GM19240 (cell line): ENCODE measurements at regions not wholly inside any gene's neighbourhood (a gene's known extent, or its start where the extent isn't known, plus 50 kb on each side); places are given as distances from the start of the nearest gene placed in this dataset.

Experiments used
- DNase-seq: peaks from one replicate; pipeline ENCODE4 v3.0.0; 2011; ENCODE audit warnings: low spot score; ENCODE audit not compliant: insufficient read length

DNA sequence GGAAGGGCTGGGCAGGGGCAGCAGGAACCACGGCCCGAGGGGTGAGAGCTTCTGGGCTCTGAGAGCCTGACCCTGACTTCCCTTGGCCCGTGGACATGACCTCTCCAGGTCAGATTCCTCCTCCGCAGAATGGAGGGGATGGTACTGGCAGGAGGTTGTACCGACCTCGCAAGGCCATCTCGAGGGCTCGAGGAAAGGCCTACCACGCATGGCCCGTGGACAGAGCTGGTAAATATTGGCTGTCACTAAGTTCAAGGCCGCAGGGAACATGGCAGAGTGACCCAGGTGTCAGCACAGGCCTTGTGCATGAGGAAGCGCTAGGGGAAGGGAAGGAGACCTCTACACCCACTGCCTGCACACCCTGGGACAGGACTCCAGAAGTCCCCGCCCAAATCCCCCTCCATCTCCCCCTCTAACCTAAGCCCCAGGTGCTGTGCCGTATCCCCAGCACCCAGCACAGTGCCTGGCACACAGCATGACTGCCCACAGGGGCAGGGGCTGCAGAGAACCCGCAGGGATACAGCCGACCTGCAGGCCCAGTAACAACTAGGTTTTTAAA lies 54.9 kb upstream of the PPP2R5C start:
- no peak for DNase-seq

DNA sequence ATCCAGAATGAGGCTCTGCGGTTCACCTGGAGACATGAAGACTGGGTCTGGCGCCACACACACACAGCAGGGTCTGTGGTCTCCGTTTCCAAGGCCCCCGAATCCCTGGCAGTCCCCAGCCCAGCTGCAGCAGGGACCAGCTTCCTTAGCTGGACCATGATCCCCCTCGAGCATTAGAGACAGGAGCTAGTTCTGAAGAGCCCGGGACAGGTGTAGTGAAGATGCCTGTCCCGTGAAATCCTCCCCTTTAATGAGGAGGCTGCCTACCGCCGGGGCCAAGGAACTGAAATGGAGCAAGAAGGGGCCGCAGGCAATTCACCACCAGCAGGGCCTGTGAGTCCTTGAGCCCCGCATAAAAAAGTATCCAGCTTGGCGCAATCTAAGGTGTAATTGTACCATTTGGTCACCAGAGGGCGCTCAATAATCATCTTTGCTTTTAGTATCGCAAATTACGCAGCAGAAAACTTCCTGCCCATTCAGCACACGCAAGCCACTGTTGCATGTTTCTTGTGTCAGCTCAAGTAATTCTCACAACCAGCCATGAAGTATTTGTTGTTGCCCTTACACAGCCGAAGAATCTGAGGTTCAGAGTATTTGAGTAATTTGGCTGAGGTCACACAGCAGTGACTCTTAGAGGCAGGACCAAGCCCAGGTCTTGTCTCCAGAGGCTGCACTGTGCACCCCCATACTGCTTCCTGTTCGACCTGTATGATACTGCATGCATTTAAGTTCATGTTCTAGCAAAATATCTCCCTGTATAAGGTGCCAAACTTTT lies 54.3 kb upstream of the PPP2R5C start:
- DNase-seq = peak; percentile 67

DNA sequence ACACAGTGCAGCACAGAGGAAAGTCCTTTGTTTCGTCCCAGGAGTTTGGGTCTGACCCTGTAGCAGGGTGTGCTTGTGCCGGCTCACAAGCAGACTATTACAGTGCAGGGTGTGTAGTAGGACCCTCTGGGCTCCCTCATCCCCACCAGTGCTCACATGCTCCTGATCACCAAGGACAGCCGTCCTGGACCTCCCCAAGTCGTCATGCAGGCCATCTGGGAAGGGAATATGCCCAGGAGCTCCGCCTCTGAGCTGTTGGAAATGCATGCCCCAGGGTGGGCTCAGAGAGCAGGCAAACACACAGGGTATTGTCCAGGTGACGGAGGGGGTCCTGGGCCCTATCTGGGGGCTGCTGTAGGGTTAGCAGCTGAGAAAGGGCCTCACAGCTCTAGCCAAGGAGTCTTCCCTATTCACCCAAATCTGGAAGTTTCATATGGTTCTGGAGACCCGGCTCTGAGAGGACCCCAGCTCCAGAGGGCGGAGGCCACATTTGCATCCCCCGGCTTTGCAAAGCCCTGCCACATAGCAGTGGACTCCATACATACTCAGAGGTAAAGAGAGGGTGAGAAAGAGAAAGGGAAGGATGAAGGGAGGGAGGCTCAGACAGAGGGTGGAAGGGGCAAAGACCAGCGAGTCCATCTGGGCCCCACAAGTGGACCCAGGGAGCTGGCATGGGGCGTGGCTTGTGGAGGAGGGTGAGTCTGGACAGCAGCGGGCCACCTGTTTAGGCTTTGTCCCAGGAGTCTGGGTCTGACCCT lies 53.5 kb upstream of the PPP2R5C start:
- DNase-seq = no peak

DNA sequence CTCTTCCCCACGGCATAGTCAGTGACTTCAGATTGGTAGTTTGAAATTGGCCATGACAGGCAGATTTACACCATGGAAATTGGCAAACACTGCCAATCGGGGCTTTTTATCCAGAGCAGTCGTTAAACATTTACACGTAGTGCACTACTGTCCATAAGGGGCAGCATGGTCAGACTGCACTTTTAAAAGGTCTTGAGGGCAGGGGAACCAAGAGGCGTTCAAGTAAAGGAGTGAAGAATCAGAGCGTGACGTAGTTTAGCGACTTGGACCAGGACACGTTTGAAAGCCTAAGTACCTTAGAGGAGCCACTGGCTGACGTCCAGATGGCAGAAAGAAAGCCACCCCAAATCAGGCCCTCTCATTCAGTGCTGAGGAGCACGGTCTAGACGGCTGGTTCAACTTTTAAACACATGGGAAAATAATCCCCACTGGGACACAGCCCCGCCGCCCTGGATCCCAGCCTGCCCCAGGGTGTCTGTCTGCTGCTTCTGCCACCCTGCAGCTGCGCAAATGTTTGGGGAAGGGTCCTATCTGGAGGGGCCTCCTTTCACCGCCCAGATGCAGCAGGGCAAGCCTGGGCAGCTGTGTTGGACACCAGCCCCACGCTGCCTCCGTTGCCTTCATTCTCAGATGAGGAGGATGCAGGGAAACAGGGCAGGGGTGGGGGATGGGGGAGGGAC lies 52.5 kb upstream of the PPP2R5C start:
- no peak for DNase-seq

DNA sequence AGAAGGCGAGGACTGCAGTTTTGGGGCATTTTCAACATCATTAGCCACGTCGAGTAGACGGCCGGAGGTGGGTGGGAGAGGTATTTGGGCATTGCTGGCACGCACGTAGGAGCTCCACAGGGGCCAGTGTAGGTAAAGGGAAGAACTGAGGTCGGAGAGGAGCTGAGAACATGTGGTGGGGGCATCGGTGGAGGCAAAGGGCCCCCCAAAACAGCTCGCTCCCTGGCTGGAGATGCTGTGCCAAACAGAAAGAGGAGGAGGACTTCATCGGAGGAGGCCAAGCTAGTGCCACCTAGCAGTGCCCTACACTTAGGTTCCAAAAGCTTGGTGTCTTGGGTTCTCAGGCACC lies 52.0 kb upstream of the PPP2R5C start:
- no peak for DNase-seq

DNA sequence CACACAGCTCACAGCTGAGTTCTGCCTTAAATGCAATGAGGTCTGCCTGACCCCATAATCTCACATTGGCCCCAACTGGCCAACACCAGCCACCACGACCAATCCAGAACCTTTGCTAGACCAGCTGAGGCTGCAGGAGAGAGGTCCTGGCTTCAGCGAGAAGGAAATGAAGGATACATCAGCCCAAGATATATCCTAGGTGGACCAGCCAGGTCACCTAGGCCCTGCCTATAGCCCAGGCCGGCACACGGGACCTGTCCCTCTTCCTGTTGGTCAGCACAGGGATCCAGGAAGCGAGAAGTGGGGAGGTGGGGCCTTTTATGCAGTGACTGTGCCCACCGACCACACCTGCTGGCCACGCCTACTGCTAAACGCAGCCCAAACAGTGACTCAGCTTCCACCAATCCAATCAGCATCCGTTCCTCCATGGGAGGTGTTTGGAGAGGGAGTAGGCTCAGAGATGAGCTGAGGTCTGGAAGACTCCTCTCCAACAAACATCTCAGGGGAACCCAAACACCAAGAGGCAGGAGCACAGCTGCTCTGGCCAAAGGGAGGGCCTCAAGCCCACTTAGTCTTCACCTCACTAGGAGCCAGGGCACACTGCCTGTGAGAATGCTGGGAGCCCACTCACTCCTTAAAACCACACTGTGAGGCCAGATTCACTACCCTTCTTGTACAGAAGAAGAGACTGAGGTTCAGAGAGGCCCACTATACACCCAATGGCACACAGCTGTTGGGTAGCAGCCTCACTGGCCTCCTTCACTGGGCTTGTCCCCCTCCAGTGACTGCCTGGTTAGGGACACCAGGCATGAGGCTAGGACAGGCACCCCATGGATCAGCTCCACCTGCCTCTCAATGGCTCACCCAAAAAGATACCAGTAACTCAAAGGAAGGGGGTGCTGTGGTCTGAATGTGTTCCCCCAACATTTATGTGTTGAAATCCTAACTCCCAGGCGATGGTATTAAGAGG lies 51.3 kb upstream of the PPP2R5C start:
- no peak for DNase-seq

DNA sequence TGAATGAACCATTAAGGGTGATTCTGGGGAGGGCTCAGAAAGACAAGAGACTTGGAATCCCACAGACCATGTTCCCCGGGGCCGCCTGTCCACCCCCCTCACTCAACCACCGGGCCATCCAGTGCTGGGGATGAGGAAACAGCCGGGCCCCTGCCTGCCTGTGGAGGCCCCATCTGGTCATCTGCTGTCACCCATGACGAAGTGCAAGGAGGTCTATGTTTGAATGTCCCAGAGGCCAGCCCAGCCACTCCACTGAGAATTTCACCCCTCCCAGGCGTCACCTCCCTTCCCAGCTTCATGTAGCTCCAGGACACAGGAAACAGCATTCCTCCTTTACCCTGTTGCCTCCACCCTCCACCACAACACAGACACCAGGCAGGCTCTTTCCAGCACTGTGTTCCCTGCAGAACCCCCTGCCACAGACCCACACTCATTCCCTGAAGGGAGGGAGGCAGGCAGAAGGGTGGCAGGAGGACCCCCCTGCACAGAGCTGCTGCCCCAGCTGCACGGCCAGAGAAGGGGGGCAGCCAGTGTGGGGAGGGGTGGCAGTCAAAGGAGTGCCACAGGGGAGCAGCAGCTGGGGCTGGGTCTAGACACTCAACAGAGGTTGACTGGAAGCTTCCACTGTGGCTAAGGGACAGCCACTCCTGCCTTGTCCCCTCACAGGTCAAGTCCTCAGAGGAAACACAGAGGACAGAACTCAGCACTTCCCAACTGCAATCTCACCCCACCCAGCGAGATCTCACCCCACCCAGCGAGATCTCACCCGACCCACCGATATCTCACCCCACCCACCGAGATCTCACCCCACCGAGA lies 50.3 kb upstream of the PPP2R5C start:
- no peak for DNase-seq
